HG02970 (cell line): ENCODE measurements at regions not wholly inside any gene's neighbourhood (a gene's known extent, or its start where the extent isn't known, plus 50 kb on each side); places are given as distances from the start of the nearest gene placed in this dataset.
"Not testable (repeated sequence)": the region's sequence is repeated elsewhere in the genome, so short reads cannot be mapped to it uniquely, and the experiment has no call there.

Source experiments
- ATAC-seq: cut with Tn5 transposase; IDR thresholded peaks from one replicate; pipeline ENCODE4 v1.9.1; 2021; ENCODE audit warnings: mild to moderate bottlenecking, moderate library complexity, moderate number of reproducible peaks; ENCODE audit not compliant: unreplicated experiment, low FRiP score

DNA sequence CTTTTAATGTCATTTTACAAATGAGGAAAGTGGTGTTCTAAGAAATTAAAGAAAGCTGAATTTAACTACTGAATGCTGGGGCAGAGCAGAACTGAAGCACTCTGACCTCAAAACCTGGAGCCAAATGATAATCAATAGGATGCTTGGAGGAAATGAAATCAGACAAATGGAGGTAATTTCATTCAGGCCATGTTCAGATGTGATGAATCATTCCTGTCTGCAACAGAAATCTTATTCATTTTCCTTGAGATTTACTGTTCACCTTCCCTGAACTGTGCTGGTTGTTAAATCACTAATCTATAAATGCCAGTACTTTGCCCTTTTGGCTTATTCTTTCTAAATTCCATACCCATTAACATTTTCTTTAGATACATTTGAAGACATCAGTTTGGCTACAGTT is 85.6 kb upstream of the SNX7 start:
- no peak for ATAC-seq

DNA sequence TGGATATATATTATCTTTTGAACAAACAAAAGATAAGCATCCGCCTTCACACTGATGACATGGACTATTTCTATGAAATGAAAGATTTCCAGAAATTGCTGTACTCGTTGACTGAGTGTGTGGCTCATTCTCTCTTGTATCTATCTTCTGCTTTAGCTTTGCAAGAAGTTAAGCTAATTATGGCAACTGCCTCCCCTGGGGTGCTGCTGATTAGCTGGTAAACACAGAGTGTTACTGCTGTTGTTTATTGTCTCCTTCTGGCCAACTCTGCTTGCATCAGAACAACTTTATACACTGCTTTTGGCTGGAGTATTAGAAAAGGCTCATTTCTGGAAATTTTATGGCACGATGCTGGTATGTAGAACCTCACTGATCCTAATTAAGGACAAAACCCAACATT is 95.6 kb upstream of the SNX7 start:
- ATAC-seq = no peak

DNA sequence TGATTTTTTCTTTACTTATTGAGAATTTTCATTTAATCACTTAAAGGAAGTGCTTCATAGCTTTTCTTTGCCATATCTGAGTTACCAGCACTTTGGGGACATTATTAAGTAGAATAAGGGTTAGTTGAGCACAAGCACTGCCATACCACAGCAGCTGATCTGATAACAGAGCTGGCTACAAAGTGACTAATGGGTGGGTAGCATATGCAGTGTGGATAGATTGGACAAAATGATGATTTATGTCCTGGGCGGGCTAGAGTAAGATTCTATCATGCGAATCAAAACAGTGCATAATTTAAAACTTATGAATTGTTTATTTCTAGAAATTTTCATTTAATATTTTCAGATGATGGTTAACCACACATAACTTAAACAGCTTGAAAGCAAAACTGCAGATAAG is 102.2 kb upstream of the SNX7 start:
- no peak for ATAC-seq

- ATAC-seq = no peak
These were observed 103.6 kb upstream of the SNX7 start for GRCh38 chr1:98557895-98558294.

DNA sequence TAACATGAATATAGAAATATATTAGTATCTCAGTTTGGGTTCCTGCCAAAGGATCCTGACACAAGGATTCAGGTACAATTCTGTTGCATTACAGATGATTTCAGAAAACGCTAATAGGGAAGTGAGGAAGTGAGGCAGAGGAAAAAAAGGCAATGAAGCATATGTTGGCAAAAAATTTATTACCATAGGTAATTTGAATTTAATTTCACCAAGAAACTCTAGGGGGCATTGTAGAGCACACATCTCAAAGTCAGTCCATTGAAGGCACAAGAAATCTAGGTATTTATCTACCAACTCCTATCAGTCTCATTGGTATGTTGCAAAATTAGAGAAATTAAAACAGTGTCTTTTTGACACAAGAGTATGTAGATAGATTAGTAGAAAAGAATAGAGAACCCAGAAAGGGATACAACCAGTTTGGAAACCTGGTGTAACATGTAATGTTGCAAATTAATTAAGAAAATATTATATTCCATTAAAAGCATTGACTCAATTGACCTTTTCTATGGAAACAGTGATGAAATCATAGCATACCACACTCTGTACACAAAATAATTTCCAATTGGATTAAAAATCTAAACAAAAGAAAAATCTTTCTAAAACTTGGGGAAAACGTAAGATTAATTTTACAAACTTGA is 104.9 kb upstream of the SNX7 start:
- no peak for ATAC-seq

DNA sequence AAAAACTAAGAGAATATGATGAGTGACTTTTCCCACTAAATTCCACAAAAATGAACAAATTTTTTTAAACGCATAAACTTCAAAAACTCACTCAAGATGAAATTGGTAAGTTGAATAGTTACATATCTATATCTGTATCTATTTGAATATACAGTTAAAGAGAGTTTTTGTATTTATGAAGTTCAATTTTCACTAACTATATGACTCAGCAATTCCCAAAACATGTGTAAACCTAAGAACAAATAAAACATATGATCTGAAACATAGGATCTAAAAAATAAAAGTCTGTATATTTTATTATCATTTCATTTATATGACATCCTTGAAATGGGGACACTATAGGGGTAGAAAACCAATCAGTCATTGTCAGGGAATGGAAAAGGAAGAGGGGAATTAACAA is 105.7 kb upstream of the SNX7 start:
- ATAC-seq = no peak

DNA sequence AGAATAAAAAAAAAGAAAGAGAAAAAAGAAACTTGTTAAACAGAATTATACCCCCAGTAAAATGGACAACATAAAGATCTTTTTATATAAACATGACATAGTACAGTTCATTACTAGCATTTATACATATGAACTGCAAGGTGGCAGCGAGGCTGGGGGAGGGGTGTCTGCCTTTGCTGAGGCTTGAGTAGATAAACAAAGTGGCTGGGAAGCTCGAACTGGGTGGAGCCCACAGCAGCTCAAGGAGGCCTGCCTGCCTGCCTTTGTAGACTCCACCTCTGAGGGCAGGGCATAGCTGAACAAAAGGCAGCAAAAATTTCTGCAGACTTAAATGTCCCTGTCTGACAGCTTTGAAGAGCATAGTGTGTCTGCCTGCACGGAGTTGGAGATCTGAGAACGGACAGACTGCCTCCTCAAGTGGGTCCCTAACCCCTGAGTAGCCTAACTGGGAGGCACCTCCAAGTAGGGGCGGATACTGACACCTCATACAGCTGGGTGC is 108.9 kb upstream of the SNX7 start:
- ATAC-seq = not testable (repeated sequence)

DNA sequence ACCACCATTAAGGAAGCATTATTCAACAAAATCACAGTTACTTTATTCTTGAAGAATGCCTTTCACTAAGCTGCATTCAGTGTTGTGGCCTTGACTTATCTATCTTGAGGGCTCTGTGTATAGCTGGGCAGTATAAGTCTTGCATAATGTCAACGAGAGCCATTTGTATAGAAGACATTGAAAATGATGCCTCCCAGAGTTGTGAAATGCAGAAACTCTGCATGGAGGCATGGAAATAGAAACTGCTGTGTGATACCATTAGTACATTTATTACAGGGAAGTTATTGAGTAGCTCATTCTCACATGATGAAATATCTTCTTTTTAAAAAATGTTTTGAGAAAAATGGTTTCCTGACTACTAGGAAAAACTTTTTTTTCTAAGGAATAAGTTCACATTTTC is 111.4 kb upstream of the SNX7 start:
- ATAC-seq = no peak

DNA sequence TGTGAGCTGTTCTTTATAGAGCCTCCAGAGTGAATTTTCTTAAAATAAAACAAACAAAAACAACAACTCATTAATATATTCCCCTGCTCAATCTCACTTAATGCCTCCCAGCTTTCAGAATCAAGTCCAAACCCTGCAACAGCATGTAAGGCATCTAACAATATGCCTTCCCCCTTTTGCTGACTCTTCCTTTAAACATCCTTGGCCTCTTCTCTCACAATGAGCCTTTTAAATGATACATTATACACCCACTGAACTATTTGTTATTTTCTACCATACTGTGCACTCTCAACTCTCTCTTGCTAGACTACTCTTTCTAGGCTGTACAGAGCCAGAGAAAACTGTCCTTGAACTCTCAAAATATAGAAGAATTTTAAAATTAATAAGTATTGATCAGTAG is 115.2 kb upstream of the SNX7 start:
- no peak for ATAC-seq

DNA sequence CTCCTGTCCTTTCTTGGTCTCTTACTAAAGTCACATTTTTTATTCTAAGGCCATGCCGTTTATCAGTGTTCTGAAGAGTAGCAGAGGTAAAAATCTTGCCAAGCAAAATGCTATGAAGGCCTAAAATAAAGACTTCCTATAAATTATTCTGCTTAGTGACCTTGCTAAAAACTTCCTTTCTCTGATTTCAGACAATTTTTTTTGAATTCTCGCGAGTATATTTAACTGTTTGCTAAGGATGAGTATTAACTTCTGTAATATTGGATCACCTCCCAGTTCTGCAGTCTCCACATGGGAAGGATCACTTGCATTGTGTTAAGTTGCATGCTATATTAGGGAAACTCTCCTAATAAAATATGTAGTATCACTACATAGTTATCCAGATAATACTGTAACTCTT is 123.4 kb upstream of the SNX7 start:
- no peak for ATAC-seq

DNA sequence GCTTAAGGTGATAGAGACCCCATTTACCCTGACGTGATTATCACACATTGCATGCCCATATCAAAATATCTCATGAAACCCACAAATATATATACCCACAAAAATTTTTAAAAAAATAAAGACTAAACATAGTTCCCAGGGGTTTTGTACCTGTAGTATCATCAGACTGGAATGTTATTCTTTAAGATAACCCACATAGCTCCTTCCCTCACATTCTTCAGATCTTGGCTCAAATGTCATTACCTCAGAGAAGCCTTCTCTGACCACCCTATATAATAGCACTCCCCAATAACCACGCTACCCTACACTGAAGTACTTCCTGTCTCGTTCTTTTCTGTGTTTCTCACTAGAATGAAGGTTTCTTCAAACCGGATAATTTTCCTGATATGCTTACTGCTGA is 138.3 kb upstream of the SNX7 start:
- ATAC-seq = no peak

DNA sequence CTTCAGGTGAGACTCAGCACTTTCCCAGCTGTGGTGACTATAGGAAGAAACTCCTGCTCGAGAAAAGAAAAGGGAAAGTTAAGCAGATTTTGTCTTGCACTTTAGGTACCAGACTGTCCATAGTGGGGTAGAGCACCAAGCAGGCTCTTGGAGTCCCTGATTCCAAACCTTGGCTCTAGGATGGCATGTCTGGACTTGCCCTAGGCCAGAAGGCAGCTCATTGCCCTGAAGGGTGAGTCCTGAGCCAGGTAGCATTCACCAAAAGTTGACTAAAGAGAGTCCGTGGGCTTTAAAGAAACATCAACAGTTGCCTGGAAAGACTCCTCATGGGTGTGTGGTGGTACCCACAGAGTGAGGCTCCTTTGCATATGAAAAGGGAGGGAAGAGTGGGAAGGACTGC is 145.2 kb upstream of the SNX7 start:
- ATAC-seq = no peak

DNA sequence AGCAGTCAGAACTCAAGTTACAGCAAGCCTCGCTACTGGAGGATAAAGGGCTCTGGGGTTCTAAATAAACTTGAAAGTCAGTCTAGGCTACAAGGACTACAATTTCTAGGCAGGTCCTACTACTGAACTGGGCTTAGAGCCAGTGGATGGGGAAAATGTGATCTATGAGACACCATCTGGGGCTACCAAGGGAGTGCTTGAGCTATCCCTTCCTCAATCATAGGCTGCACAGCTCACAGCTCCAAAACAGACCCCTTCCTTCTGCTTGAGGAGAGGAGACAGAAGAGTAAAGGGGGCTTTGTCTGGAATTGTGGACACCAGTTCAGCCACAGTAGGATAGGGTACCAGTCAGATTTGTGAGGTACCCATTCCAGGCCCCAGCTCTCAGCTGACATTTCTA is 145.8 kb upstream of the SNX7 start:
- no peak for ATAC-seq

GRCh38 chr1:98512216-98512615 is 149.3 kb upstream of the SNX7 start:
- not testable (repeated sequence) for ATAC-seq

- no peak for ATAC-seq
These were observed 157.8 kb upstream of the SNX7 start for GRCh38 chr1:98503771-98504170.

DNA sequence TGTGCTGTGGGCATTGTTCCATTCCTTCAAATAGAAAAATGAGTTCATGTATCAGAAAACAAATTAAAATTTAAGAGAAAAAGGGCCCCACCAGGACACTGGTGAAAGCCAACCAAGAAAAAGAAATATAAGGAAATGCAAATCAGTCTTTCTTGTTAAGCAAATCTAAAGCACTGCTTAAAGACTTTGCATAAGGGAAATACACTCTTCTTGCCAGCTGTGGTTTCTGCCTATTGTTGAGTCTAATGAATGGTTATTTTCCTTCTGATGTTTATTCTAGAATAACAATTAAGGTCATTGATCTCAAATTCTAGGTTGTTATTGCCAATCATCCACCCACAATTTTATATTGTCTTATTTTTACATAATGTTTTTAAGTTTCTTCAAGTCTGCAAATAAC is 158.6 kb upstream of the SNX7 start:
- ATAC-seq = no peak

DNA sequence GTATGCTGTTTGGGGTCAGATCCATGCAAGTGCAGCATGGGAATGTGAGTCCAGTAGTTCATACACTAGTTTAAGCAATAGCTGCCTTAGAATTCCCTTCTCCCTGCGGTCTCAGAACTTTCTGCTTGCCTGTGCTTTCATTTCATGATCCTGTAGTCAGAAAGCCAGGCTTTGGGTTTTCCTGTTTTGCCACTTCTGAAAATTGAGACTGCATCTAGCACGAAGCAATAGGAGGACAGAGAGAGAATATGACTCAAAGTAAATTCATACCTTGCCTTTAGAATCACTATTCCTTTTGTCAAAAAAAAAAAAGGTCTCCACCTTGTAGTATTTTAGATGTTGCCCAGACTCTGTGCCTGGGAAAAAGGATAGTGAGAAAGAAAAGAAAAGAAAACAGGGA is 161.2 kb upstream of the SNX7 start:
- no peak for ATAC-seq

DNA sequence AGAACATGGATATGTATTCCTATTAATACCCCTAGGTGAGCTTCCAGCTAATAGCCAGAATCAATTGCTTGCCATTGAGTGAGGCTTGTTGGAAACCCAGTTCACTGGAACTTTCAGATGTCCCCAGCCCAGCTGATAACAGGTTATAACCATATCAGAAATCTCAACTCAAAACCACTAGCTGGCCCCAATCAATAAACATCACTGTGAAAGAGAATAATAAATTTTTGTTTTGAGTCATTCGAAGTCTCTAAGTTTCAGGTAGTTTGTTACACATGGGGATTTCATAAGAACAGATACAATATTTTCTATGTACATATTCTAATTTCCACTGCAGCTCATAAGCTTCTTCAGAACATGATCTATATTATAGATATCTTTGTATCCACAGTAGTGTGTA is 162.9 kb upstream of the SNX7 start:
- ATAC-seq = no peak

DNA sequence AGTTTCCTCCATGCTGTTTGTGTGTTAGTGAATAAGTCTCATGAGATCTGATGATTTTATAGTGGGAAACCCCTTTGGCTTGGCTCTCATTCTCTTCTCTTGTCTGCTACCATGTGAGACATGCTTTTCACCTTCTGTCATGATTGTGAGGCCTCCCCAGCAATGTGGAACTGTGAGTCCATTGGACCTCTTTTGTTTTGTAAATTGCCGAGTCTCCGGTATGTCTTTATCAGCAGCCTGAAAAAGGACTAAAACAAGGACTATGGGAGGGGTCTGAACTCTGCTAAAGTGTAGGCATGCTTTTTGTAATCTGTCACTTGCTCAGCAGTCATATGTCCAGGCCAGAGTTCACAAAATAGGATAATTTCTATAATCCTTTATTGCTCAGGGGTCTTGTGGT is 164.0 kb upstream of the SNX7 start:
- no peak for ATAC-seq

DNA sequence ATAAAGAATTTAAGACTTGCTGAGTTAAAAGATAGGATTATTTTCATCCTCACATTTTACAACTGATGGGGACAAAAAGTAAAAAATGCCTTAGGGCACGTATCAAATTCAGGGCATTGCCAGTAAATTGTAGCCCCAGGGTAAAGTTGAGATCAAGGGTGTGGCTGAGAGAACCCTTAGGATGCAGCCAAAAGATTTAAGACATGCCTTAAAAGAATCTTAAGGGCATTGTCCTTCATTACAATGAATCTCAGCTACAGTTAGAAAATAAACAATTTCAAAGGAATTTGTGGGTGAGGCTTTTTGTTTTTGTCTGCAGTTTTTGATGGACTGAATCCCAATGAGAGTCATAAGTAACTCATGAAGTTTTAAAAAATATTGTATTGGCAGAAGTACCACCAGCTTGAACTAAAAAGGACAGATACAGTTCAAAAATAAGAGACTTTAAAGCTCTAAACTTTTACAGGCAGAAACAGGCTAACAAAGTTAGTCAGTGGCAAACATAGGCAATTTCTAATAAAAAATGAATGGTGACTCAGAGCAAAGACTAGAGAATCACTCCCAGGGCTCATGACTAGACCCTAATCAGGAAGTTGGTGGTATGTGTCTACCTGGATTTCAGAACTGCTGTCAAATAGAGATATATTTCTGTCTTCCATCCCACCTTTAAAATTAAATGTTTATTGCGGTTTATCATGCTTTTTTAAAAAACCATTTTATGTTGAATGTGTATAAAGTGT is 165.1 kb upstream of the SNX7 start:
- no peak for ATAC-seq

- no peak for ATAC-seq
These were observed 168.1 kb upstream of the SNX7 start for GRCh38 chr1:98493469-98493868.

DNA sequence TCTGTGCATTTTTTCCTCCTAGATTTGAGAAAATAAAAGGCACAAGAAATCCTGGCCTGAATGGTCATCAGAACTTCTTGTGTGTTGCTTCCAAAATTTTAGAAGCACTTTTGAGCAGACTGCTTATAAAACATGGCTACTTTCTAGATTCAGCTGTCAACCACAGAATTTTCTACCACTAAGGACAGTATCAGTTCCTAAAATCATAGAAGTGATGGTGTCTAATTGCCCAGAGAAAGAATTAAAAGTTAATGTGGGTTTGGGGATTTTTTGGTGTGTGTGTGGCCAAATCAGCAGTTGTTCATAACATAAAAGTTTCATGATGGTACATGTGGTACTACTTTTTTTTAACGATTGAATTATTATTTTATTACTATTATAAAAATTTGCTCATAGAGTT is 171.4 kb upstream of the SNX7 start:
- no peak for ATAC-seq
